GM11168 (cell line): ENCODE measurements at regions not wholly inside any gene's neighbourhood (a gene's known extent, or its start where the extent isn't known, plus 50 kb on each side); places are given as distances from the start of the nearest gene placed in this dataset.

Experiments used
- in situ Hi-C: fragments of 300-500 bp; cut with MboI; formaldehyde crosslinking; loops from one replicate; pipeline ENCODE4 v1.12.0; 2022; ENCODE audit warnings: low sequenced_read_pairs; ENCODE audit not compliant: unreplicated experiment

DNA sequence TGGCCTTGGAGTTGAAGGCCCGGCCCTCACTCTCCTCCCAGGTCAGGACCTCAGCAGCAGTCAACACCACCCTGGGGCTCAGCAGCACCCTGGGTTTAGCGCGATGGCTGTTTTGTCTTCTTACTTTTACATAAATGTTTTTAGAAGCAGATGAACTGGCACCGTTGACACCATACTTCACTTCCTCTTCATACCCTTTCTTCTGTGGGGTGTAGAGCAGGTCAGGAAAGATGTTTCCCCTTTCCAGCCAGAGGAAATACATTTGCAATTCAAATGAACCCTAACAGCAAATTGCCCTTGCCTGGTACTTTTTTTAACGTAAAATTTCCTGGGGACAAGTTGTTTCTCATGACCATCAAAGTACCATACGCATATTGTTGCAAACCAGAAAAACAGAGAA lies 54.7 kb upstream of the SNX9 start:
- in situ Hi-C loops, result no loop called here

DNA sequence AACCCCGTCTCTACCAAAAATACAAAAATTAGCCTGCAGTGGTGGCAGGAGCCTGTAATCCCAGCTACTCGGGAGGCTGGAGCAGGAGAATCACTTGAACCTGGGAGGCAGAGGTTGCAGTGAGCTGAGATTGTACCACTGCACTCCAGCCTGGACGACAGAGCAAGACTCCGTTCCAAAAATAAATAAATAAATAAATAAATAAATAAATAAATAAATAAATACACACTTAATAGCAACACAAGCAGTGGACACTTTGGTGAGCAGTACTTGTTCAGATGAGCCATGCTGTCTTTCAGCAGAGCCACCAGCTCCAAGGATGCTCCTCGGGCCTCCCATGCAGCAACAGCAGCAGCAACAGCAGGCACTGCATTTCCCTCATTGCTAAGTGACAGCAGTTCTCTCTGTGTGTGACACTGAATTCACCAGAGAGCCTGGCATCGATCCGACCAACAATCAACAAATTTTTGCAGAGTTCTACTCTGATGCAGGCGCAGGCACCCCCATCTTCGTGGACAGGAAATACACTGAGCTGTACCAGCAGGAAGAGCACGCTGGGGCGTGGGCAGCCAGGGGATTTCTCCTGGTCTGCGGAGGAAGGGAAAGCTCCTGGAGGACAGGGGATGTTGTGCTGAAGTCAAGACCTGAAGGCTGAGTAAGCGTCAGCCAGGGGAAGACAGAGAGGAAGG lies 54.0 kb upstream of the SNX9 start:
- in situ Hi-C loops, result no loop called here

- in situ Hi-C loops, result no loop called here
Measured at GRCh38 chr6:157769776-157770426, 53.1 kb upstream of the SNX9 start.

GRCh38 chr6:157770946-157771345 lies 52.1 kb upstream of the SNX9 start:
- in situ Hi-C loops, result no loop called here

DNA sequence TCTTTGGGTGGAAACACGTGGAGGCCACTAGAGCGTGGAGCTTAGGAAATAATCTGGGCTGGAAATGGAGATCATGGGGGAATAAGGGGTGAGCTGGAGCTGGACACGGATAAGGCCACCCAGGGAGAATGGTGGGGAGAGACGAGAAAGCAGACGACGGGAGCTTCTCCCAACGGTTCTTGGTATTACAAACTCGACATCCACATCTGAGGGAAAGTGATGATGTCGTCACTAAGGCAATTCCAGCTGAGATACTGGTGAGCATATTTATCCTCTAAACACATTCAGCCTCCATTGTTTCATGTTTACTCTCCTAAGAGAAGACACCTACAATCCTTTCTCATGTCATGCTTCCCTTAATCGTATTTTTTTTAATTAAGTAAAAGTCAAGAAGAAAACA lies 50.2 kb upstream of the SNX9 start:
- in situ Hi-C loops, result no loop called here
